ENCODE measurements at regions not wholly inside any gene's neighbourhood (a gene's known extent, or its start where the extent isn't known, plus 50 kb on each side); places are given as distances from the start of the nearest gene placed in this dataset.

DNA sequence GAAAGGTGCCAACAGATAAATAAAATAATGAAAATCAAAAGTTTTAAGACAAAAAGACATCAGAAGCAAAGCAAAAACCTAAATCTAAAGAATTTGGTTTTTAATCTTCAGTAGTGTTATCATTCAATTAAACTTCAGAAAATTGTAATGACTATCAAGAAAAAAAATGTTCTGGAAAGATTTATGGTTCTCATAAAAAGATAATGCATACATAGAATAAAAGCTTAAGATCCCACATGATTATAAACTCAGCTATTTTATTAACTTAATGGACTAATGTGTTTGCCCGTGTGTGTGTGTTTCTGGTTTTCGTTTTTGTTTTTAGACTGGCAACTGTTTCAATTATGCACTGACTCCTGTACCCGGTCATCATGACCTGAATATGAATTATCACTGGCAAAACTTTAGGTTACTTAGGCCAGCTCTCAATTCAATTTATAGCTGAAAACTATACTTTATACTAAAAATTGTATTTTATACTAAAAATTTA lies 217.5 kb upstream of the DKK2 start:
- TF ChIP-seq, protein P1, sequence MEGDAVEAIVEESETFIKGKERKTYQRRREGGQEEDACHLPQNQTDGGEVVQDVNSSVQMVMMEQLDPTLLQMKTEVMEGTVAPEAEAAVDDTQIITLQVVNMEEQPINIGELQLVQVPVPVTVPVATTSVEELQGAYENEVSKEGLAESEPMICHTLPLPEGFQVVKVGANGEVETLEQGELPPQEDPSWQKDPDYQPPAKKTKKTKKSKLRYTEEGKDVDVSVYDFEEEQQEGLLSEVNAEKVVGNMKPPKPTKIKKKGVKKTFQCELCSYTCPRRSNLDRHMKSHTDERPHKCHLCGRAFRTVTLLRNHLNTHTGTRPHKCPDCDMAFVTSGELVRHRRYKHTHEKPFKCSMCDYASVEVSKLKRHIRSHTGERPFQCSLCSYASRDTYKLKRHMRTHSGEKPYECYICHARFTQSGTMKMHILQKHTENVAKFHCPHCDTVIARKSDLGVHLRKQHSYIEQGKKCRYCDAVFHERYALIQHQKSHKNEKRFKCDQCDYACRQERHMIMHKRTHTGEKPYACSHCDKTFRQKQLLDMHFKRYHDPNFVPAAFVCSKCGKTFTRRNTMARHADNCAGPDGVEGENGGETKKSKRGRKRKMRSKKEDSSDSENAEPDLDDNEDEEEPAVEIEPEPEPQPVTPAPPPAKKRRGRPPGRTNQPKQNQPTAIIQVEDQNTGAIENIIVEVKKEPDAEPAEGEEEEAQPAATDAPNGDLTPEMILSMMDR (IDR thresholded peaks at IDR 0.05; ENCODE audit: partially characterized antibody, unreplicated experiment): no peak
- no peak for DNase-seq
- Mint-ChIP-seq H3K9me3 (ENCODE audit: unreplicated experiment) (no peaks in the 10 kb centered on the region), H3K4me1 (ENCODE audit: low read depth, unreplicated experiment) (no peaks in the 10 kb centered on the region), H3K27me3 (ENCODE audit: unreplicated experiment) (no peaks in the 10 kb centered on the region), H3K27ac (ENCODE audit: unreplicated experiment) (no peak overlapping the region), H3K36me3 (ENCODE audit: unreplicated experiment) (no peaks in the 10 kb centered on the region), H3K4me3 (ENCODE audit: unreplicated experiment) (no peak overlapping the region)

DNA sequence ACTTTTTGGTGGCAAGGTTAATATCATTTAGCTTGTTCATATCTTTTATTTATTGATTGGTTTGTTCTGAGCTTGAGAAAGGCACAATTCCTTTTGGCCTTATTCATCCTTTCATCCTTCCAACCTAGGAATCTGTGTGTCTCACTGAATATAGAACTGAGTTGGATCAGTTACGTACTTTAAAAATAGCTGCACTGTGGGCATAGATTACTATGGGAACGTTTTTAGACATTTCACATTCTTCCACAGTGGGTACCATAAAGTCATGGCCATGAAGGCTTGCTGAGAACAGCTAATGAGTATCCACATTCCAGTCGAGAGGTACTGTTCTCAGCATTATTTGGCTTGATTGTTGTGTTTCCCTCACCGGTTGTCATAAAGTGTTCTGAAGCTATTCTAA lies 217.0 kb upstream of the DKK2 start:
- Mint-ChIP-seq H3K27me3 (ENCODE audit: unreplicated experiment) (no peaks in the 10 kb centered on the region), H3K4me1 (ENCODE audit: low read depth, unreplicated experiment) (no peaks in the 10 kb centered on the region), H3K4me3 (ENCODE audit: unreplicated experiment) (no peak overlapping the region), H3K27ac (ENCODE audit: unreplicated experiment) (no peak overlapping the region), H3K9me3 (ENCODE audit: unreplicated experiment) (no peaks in the 10 kb centered on the region), H3K36me3 (ENCODE audit: unreplicated experiment) (no peaks in the 10 kb centered on the region)
- TF ChIP-seq, protein P1 (IDR thresholded peaks at IDR 0.05; ENCODE audit: partially characterized antibody, unreplicated experiment): no peak
- no peak for DNase-seq

DNA sequence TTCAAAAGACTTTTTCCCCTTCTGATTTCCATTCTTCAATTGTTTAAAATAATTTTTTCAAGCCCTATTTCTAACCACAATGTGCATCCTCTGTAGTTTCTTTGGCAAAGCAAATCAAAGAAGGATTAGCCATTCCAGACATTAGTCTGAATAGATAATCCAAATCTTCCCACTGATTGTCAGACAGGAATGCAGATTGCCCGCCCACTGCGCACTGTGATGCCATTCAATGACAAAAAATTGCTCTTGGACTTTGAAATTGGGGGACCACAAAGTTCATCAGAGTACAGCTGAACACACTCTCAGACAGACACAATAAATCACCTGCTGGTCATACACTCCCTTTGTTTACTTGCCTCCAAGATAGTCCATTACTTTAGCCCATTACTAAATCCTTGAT lies 216.5 kb upstream of the DKK2 start:
- DNase-seq: no peak
- Mint-ChIP-seq H3K27me3 (ENCODE audit: unreplicated experiment) (no peaks in the 10 kb centered on the region), H3K27ac (ENCODE audit: unreplicated experiment) (no peak overlapping the region), H3K4me1 (ENCODE audit: low read depth, unreplicated experiment) (no peaks in the 10 kb centered on the region), H3K9me3 (ENCODE audit: unreplicated experiment) (no peaks in the 10 kb centered on the region), H3K36me3 (ENCODE audit: unreplicated experiment) (no peaks in the 10 kb centered on the region), H3K4me3 (ENCODE audit: unreplicated experiment) (no peak overlapping the region)
- TF ChIP-seq, protein P1 (IDR thresholded peaks at IDR 0.05; ENCODE audit: partially characterized antibody, unreplicated experiment): no peak

DNA sequence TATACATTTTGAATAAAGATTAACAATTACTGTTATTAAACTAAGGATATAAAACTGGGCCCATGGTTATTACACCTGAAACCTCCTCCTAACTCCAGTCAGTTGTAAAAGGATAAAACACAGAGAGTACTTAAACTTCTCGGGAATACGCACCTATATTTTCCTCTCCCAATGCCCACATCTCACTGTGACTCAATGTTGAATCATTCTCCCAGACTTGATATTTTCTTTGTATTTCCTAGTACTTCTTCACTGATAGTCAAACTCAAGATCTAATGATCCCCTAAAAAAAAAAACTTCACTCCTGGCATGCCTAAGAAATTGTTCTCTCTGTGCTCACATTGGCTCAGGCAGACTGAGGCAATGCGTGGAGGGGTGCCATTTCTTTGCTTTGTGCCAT lies 212.5 kb upstream of the DKK2 start:
- TF ChIP-seq, protein P1 (IDR thresholded peaks at IDR 0.05; ENCODE audit: partially characterized antibody, unreplicated experiment): no peak
- no peak overlapping the region for H3K4me3 Mint-ChIP-seq (ENCODE audit: unreplicated experiment)
- no peaks in the 10 kb centered on the region for H3K27me3 Mint-ChIP-seq (ENCODE audit: unreplicated experiment)
- no peak overlapping the region for H3K27ac Mint-ChIP-seq (ENCODE audit: unreplicated experiment)
- no peaks in the 10 kb centered on the region for H3K9me3 Mint-ChIP-seq (ENCODE audit: unreplicated experiment)
- no peaks in the 10 kb centered on the region for H3K36me3 Mint-ChIP-seq (ENCODE audit: unreplicated experiment)
- DNase-seq: no peak
- H3K4me1 Mint-ChIP-seq (ENCODE audit: low read depth, unreplicated experiment): peaks cover 5% of the 10 kb centered on the region

DNA sequence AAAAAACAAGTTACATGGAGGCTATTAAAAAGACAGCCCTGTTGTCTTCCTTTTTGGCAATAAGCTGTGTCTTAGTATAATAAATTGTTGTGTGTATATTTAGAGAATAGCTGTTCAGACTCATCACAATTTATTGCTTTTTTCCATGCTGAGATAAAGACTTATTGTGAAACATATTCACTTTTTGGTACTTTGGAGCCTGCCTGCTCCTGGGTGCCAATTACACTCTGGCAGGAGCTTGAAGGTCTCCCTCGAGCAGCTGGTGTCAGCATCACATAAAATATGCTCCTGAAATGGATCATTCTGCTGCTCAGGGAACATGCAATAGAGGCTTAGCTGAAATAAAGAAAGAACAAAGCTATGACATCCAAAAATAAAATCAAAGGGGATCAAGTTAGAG lies 211.6 kb upstream of the DKK2 start:
- TF ChIP-seq, protein P1 (IDR thresholded peaks at IDR 0.05; ENCODE audit: partially characterized antibody, unreplicated experiment): no peak
- Mint-ChIP-seq H3K36me3 (ENCODE audit: unreplicated experiment) (no peaks in the 10 kb centered on the region), H3K27ac (ENCODE audit: unreplicated experiment) (no peak overlapping the region), H3K27me3 (ENCODE audit: unreplicated experiment) (no peaks in the 10 kb centered on the region), H3K4me3 (ENCODE audit: unreplicated experiment) (no peak overlapping the region), H3K4me1 (ENCODE audit: low read depth, unreplicated experiment) (peaks cover 13% of the 10 kb centered on the region), H3K9me3 (ENCODE audit: unreplicated experiment) (no peaks in the 10 kb centered on the region)
- DNase-seq: no peak
